GM19043 (cell line): ENCODE measurements at regions not wholly inside any gene's neighbourhood (a gene's known extent, or its start where the extent isn't known, plus 50 kb on each side); places are given as distances from the start of the nearest gene placed in this dataset.
"Not testable (repeated sequence)": the region's sequence is repeated elsewhere in the genome, so short reads cannot be mapped to it uniquely, and the experiment has no call there.

ENCODE experiments used
- ATAC-seq: cut with Tn5 transposase; IDR thresholded peaks from one replicate; pipeline ENCODE4 v1.9.1; 2021; ENCODE audit warnings: low read depth; ENCODE audit not compliant: unreplicated experiment

GRCh38 chr3:195976876-195977275 is 68.5 kb upstream of the TNK2 start:
- ATAC-seq: not testable (repeated sequence)

DNA sequence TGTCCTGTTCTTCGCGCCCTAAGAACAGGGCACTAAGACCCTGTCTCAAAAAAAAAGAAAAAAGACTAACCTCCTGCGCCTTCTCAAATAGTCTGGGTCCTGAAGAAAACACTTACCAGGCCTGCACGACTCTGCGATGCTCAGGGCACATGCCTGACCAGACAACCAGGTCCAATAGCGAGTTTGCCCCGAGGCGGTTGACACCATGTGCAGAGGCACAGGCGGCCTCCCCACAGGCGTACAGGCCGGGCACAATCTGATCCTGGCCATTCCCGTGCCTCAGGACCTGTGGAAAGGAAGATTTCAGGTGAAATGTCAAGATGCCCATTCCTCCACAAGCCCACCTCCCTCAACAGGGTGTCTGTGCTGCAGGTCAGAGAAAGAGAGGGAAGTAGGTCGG is 65.9 kb upstream of the TNK2 start:
- not testable (repeated sequence) for ATAC-seq

DNA sequence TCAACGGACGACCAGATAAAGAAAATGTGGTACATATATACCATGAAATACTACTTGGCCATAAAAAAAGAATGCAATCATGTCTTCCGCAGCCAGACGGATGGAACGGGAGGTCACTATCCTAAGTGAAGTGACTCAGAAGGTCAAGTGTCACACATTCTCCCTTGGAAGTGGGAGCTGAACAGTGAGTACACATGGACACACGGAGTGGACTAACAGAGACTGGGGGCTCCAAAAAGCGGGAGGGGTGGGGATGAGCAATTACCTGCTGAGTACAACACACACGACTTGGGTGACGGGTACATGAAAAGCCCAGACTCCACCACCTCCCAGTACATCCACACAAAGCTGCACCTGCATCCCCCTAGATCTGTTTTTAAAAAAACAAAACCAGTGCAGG is 62.5 kb upstream of the TNK2 start:
- ATAC-seq: not testable (repeated sequence)

DNA sequence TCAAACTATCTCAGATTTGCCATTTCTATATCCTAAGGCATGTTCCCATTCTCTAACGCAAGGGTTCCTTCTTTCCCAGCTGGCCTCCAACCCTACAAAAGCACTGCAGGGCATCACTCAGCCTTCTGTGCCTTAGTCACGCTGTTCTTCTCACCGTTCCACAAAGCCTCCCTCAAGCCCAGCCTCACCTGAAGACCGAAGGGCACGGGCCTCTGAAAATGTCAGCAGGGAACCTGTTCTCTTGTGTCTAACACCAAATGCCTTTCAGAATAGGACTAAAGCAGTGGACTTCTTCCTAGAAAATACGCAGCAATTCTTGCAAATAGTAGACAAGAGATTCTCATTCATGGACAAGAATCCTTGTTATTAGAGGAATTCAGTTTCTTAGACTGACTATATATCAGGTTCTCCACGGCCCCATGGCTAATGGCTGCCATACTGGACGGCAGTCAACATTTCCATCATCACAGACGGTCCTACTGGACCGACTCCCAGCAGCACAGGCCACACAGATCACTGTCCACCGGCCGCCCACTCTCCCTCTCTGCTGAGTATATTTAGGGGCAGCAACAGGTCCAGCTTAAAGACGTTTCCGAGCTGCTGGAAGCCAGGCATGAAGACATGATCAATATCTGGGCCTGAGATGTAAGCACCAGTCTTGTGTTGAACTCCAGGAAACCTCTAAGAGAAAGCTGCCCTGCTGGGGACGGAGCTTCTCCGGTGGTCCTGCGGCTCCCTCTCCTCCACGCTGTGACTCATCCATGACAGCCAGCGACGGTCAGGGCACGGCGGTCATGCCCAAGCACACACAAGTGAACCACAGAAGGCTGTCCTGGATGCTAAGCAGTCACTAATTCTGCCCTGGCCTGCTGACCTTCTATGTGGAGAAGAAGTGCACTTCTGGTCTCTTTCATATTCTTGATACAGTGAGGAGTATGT is 61.8 kb upstream of the TNK2 start:
- ATAC-seq: not testable (repeated sequence)

DNA sequence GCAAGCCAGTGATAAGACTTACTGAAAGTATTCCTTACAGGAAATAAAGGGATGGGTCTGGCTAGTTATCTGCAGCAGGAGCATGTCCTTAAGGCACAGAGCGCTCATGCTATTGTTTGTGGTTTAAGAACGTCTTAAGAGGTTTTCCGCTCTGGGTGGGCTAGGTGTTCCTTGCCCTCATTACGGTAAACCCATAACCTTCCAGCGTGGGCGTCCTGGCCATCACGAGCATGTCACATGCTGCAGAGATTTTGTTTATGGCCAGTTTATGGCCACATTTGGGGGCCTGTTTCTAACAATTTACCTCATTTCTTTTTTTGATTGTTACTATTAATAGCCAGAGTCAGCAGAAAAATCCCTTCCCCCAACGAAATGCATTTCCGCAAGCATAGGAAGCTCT is 61.0 kb upstream of the TNK2 start:
- not testable (repeated sequence) for ATAC-seq

- not testable (repeated sequence) for ATAC-seq
These were observed 59.8 kb upstream of the TNK2 start for GRCh38 chr3:195968104-195968503.

GRCh38 chr3:195967387-195967720 is 59.0 kb upstream of the TNK2 start:
- not testable (repeated sequence) for ATAC-seq

- not testable (repeated sequence) for ATAC-seq
These were observed 58.4 kb upstream of the TNK2 start for GRCh38 chr3:195966563-195967386.

DNA sequence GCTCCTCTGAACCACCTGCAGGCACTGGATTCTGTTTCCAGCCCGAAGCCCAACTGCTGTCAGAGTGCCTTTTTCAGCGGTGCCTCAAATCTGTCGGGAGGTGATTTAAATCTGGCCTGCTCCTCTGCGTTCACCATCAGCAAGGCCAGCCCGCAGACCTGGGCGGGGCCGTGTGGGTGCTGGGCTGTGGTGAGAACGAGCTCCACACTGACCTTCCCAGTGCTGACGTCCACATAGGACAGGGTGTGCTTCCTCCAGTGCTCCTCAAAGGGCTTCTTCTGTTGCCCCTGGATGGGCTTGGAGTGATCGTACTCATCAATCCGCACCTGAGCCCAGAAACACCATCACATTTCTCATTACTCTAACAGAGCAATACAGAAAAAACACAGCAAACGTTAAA is 56.9 kb upstream of the TNK2 start:
- ATAC-seq: not testable (repeated sequence)

- not testable (repeated sequence) for ATAC-seq
These were observed 56.2 kb upstream of the TNK2 start for GRCh38 chr3:195964318-195965107.

DNA sequence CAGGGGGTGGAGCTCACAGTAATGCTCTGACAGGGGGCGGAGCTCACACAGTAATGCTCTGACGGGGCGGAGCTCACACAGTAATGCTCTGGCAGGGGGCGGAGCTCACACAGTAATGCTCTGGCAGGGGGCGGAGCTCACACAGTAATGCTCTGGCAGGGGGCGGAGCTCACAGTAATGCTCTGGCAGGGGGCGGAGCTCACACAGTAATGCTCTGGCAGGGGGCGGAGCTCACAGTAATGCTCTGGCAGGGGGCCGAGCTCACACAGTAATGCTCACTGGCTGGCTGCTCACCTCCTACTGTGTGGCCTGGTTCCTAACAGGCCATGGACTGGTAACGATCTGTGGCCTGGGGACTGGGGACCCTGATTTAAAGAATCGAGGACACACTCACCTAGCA is 53.9 kb upstream of the TNK2 start:
- ATAC-seq: not testable (repeated sequence)

- not testable (repeated sequence) for ATAC-seq
These were observed 52.8 kb upstream of the TNK2 start for GRCh38 chr3:195960971-195961775.

DNA sequence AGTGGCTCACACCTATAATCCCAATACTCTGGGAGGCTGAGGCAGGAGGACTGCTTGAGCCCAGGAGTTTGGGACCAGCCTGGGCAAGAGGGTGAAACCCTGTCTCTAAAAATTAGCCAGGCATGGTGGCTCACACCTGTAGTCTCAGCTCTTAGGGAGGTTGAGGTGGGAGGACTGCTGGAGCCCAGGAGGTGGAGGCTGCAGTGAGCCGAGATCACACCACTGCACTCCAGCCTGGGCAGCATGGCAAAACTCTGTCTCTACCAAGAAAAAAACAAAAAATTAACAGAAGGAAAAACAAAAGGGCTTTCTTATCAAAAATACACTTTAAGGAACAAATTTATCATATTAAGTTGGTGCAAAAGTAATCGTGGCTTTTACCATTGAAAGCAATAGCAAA is 51.8 kb upstream of the TNK2 start:
- not testable (repeated sequence) for ATAC-seq

- not testable (repeated sequence) for ATAC-seq
These were observed 51.2 kb upstream of the TNK2 start for GRCh38 chr3:195959367-195960157.

DNA sequence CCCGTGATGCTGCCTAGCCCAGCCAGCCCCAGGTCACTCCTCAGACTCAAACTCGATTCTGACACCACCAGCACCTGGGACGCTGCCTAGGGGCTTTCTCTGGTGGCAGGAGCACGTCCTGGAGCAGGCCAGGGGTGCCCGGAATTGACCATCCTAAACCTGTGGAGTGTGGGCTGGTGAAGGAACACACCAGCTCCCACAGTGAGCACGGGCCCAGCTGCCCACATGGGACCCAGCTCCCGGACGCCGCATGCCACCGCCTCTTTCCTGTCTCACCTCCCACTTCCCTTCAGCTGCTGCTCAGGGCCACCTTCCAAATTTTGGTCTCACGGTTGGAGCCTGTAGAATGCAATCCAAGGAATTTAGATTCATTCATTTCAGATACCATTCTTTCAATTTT is 50.4 kb upstream of the TNK2 start:
- ATAC-seq: not testable (repeated sequence)
